ENCODE measurements at regions not wholly inside any gene's neighbourhood (a gene's known extent, or its start where the extent isn't known, plus 50 kb on each side); places are given as distances from the start of the nearest gene placed in this dataset.
"Not testable (repeated sequence)": the region's sequence is repeated elsewhere in the genome, so short reads cannot be mapped to it uniquely, and the experiment has no call there.

DNA sequence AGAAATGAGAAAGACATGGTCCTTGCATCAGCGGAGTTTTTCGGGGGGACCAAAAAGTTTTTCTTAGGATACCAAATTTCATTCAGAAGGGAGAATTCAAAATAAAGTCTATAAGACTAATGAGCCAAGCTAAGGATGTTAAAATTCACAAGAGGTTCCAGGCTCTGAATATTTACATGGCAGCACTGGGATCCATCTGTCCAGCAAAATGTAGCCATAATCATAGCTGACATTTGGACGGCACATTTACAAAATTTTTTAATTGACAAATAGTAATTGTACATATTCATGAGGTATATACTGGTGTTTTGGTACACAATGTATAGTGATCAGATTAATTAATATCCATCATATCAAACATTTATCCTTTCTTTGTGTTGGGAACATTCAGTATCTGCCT, 107.9 kb downstream of the ZNF648 start:
- DNase-seq (ENCODE audit: missing footprints) (no peak), ATAC-seq (no peak)
- intact Hi-C loops (cut with DNase I): no loop called here

DNA sequence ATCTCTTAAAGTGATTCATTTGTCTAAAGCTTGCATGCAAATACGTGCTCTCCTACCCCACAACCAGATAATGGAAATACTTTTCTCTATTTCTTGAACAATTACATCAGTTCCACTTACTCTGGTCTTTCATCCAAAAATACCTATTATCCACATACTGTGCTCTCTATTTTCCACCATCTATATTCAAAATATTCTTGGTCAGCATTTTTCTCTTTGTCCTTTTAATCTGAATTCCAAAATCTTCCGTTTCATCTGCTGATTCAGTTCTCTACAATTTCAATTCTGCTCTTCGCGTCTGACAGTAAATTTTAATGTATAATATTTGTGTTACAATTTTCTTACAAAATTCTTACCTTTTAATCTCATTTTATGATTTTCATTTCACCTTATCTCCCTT, 110.3 kb downstream of the ZNF648 start:
- intact Hi-C loops (cut with DNase I): no loop called here
- ATAC-seq (no peak), DNase-seq (ENCODE audit: missing footprints) (no peak)

- DNase-seq (ENCODE audit: missing footprints) (no peak), ATAC-seq (no peak)
- intact Hi-C loops (cut with DNase I): no loop called here
These were observed 112.0 kb downstream of the ZNF648 start for GRCh38 chr1:181949500-181949899.

GRCh38 chr1:181948372-181948771, 113.1 kb downstream of the ZNF648 start:
- DNase-seq (ENCODE audit: missing footprints) (no peak), ATAC-seq (no peak)
- intact Hi-C loops (cut with DNase I): no loop called here

DNA sequence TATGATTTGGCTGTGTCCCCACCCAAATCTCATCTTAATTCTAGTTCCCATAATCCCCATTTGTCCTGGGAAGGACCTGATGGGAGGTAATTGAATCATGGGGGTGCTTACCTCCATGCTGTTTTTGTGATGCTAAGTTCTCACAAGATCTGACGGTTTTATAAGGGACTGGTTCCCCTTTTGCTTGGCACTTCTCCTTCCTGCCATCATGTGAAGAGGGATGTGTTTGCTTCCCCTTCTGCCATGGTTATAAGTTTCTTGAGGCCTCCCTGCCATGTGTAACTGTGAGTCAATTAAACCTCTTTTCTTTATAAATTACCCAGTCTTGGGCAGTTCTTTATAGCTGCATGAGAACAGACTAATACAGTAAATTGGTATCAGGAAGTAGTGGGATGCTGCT, 114.1 kb downstream of the ZNF648 start:
- intact Hi-C loops (cut with DNase I): no loop called here
- ATAC-seq (no peak), DNase-seq (ENCODE audit: missing footprints) (no peak)

DNA sequence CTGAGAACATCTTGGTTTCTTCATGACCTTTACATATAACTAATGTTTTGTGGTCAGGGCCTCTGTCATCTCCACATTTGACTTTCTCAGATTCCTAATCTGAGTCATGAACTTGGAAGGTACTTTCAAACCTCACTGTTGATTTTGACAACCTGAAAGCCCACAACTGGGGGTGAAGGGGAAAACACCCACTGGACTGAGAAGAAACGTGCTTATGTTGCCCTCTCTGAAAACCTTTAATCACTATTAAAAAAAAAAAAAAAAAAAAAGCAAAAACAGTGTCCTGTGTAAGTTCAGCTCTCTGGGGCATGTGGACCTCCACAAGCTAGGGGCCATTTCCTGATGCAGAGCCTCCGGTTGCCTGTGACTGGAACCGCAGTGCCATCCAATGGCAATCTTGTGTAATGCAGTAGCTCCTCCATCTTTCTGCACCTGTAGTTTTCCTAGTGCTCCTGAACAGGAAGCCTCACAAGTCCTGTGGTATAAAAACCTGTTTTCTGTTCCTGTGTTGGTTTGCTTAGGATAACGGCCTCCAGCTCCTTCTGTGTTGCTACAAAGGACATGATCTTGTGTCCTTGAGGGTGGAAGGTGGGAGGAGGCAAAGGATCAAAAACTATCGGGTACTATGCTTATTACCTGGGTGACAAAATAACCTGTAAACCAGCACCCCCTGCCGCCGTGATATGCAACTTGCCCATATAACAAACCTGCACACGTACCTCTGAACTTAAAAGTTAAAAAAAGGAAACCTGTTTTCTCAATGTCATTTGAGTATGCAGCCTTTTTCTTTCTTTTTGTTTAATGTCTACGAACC, 124.5 kb downstream of the ZNF648 start:
- DNase-seq (ENCODE audit: missing footprints) (peak; percentile 27), ATAC-seq (no peak)
- intact Hi-C loops (cut with DNase I): loop anchor here (2.0 to 10.0 kb wide), 2 partner anchors 192 to 458 kb away; no protein-coding TSS in a partner anchor

- ATAC-seq: no peak
- intact Hi-C loops (cut with DNase I): loop anchor here (2.0 to 10.0 kb wide), 2 partner anchors 191 to 457 kb away; no protein-coding TSS in a partner anchor
These were observed 125.2 kb downstream of the ZNF648 start for GRCh38 chr1:181936269-181936668.

DNA sequence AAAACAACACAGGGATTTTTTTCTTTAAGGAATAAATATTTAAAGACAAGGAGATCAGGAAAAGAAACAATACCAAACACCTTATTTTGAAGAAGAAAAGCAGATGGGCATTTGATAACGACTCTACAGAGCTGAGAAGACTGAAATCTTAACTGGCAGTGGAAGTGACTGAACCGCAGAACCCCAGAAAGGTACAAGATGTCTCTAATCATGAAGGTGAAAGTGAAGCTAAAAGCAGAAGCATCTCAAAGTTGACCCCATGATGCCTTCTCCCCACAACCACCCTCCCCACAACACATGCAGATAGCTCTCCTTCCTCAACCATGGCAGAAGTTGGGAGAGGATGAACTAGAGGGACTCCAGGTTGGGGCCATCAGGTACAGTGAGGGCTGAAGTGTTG, 129.6 kb downstream of the ZNF648 start:
- DNase-seq (ENCODE audit: missing footprints) (no peak), ATAC-seq (no peak)
- intact Hi-C loops (cut with DNase I): loop anchor here (10.0 kb wide), 1 partner anchor 187 kb away; no protein-coding TSS in a partner anchor

More at GRCh38 chr1:181936269-181936668, 125.2 kb downstream of the ZNF648 start:
- DNase-seq (ENCODE audit: missing footprints): no peak

DNA sequence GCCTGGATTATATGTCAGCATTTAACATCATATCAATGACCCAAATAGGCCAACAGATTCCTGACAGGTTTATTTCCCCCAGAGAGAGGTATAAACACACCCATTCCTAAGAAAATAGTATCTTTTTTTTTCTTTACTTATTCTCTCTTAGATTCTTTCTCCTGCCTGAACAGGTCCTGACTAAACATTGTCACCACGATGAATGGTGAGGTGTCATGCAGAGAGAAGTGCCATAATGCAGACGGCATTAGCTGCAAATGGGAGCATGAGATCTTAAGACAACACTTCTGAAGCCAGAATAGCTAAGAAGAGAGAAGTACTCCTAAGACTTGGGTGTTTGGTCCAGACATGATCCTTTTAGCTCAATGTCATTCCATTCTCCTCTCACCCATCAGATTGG, 131.3 kb downstream of the ZNF648 start:
- no peak for DNase-seq (ENCODE audit: missing footprints)
- ATAC-seq: no peak
- intact Hi-C loops (cut with DNase I): loop anchor here (10.0 kb wide), 1 partner anchor 185 kb away; no protein-coding TSS in a partner anchor

- DNase-seq (ENCODE audit: missing footprints): no peak
- ATAC-seq: no peak
- intact Hi-C loops (cut with DNase I): no loop called here
These were observed 134.8 kb downstream of the ZNF648 start for GRCh38 chr1:181926697-181927096.

DNA sequence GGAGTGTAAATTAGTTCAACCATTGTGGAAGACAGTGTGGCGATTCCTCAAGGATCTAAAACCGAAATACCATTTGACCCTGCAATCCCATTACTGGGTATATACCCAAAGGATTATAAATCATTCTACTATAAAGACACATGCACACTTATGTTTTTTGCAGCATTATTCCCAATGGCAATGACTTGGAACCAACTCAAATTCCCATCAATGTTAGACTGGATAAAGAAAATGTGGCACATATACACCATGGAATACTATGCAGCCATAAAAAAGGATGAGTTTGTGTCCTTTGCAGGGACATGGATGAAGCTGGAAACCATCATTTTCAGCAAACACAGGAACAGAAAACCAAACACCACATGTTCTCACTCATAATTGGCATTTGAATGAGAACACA, 137.5 kb downstream of the ZNF648 start:
- intact Hi-C loops (cut with DNase I); ATAC-seq; DNase-seq (ENCODE audit: missing footprints): not testable (repeated sequence)

DNA sequence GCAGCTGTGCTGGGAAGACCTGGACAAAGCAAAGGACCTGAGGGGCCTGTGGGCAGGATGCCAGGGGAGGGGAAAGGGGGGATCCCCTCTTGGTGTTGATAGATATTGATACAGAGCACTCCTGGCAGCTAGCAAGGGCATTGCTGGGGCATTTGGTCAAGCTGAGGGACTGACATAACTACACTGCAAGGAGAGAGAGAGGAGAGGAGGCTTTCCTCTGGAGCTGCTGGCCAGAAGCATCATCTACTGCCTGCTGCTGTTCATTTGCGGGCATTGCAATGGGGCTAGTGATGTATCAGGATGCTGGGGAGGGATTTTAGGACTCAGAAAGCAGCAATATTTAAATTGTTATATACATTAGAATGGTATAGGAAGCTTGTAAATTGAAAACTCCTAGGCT, 142.0 kb downstream of the ZNF648 start:
- no peak for DNase-seq (ENCODE audit: missing footprints)
- ATAC-seq: no peak
- intact Hi-C loops (cut with DNase I): no loop called here

DNA sequence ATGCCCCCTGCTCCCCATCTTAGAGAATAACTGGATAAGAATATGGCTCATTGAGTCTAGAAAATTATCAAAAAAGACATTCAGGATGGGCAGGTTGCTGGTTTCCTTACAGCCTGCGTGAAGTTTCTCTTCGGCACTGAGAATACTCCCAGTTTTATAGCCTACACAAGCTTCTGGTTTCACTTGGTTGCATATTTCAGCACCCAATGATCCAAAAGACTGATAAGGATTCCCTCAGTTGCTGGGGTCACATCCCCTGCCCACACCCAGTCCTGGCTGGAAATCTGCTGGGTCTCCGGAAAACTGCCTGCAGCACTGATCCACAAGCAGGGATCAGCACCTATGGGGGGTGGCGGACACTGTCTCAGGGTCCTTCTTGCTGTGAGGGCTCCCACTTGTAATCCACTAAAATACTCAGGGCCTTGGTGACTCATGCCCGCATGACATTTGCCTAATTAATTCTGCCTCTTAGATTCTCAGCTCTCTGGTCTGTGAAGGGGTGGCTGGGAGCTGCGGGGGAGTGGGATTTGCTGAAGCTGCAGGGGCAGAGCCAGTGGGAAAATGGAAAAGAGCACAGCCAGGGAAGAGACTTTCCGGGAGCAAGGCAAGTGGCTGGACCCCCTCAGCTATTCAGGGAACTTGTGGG, 142.5 kb downstream of the ZNF648 start:
- DNase-seq (ENCODE audit: missing footprints) (no peak), ATAC-seq (no peak)
- intact Hi-C loops (cut with DNase I): no loop called here

DNA sequence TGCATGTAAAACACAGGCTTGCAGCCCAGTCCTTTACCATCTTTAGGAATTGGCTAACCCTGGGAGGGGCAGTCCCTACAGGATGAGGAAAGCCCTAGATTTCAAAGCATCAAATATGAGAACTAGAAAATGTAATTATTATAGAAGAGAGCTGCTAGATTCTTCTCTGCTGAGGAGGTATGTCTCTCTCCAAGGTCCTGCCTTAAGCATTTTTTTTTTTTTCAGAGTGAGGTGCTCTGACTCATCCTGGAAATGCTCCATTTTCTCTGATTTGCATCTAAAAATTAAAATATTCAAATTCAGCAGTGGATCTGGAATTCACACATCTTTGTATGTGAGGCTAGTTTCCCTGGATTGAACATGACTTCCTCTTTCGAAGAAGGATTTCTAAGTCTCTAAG, 149.8 kb downstream of the ZNF648 start:
- DNase-seq (ENCODE audit: missing footprints) (no peak), ATAC-seq (no peak)
- intact Hi-C loops (cut with DNase I): no loop called here

DNA sequence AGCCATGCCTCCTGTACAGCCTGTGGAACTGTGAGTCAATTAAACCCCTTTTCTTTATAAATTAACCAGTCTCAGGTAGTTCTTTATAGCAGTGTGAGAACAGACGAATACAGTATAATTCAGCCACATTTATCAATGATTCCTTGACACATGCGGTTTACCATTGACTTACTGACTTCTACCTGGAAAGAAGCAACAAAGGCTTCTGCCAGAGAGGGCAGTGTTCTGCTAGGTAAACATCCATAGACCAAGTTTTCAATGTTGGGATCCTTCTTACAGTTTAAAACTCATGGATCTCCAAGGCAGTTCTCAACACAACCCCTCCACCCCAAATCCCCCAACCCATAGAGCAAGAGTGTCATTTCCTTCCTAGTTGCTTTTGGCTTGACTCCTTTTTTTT, 150.6 kb downstream of the ZNF648 start:
- DNase-seq (ENCODE audit: missing footprints) (no peak), ATAC-seq (no peak)
- intact Hi-C loops (cut with DNase I): no loop called here

GRCh38 chr1:181909010-181909409, 152.5 kb downstream of the ZNF648 start:
- intact Hi-C loops (cut with DNase I): no loop called here
- no peak for ATAC-seq

GRCh38 chr1:181906631-181907030, 154.9 kb downstream of the ZNF648 start:
- intact Hi-C loops (cut with DNase I): no loop called here
- ATAC-seq (no peak), DNase-seq (ENCODE audit: missing footprints) (no peak)

More at GRCh38 chr1:181909010-181909409, 152.5 kb downstream of the ZNF648 start:
- DNase-seq (ENCODE audit: missing footprints): no peak

- intact Hi-C loops (cut with DNase I): no loop called here
- ATAC-seq: no peak
- DNase-seq (ENCODE audit: missing footprints): no peak
These were observed 155.4 kb downstream of the ZNF648 start for GRCh38 chr1:181905944-181906597.

- intact Hi-C loops (cut with DNase I): no loop called here
- DNase-seq (ENCODE audit: missing footprints) (no peak), ATAC-seq (no peak)
These were observed 162.7 kb downstream of the ZNF648 start for GRCh38 chr1:181898773-181899172.

DNA sequence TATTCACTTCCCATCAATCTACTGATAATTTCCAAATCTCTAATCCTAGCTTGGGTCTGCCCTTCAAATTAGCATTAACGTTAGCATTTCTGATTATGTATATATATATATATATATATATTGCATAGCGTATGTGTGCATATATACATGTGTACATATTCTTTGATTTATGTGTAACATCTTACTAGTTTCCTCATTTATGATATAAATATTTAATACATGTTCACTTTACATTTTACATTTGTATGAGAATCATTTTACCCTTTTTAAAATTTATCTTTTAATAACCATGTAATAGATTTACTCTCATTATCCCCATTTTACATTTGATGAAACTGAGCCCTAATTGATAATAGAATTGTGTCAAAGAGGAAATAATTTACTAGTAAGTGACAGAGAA, 164.7 kb downstream of the ZNF648 start:
- ATAC-seq: no peak
- intact Hi-C loops (cut with DNase I): no loop called here
- no peak for DNase-seq (ENCODE audit: missing footprints)
